Keratinocyte (primary cell): ENCODE measurements at regions not wholly inside any gene's neighbourhood (a gene's known extent, or its start where the extent isn't known, plus 50 kb on each side); places are given as distances from the start of the nearest gene placed in this dataset.
"Not testable (repeated sequence)": the region's sequence is repeated elsewhere in the genome, so short reads cannot be mapped to it uniquely, and the experiment has no call there.

Experiments
- DNase-seq: peaks from one replicate; pipeline ENCODE4 v3.0.0-alpha.2; 2011; ENCODE audit warnings: low read depth, missing footprints, low spot score
- FAIRE-seq: peaks from 2 replicates; lab custom pipeline; 2011; peaks lifted over from hg19 to GRCh38; lab: Jason Lieb, UNC
- H2AFZ ChIP-seq: 2 replicates; pipeline ENCODE4 v1.6.0; 2012; ENCODE audit warnings: low read length, control low read depth, inconsistent platforms; ENCODE audit not compliant: control insufficient read depth
- H3K27ac ChIP-seq: 2 replicates; pipeline ENCODE4 v1.5.1; 2011; ENCODE audit warnings: low read length; ENCODE audit not compliant: control insufficient read depth, insufficient read depth
- H3K27me3 ChIP-seq: 3 replicates; pipeline ENCODE4 v1.6.0; 2011; ENCODE audit warnings: low read length; ENCODE audit not compliant: control insufficient read depth, insufficient read depth; ENCODE audit errors: extremely low read depth
- H3K36me3 ChIP-seq, 2 experiments: 2 replicates in 1 of 2; 3 replicates in 1 of 2; pipeline ENCODE4 v1.5.1; 2011; ENCODE audit warnings: low read length in 2 of 2, mild to moderate bottlenecking in 1 of 2; ENCODE audit not compliant: control insufficient read depth in 2 of 2, insufficient read depth in 2 of 2; ENCODE audit errors: extremely low read depth in 1 of 2
- H3K4me1 ChIP-seq: 3 replicates; pipeline ENCODE4 v1.5.1; 2011; ENCODE audit warnings: low read length; ENCODE audit not compliant: control insufficient read depth, insufficient read depth; ENCODE audit errors: extremely low read depth
- H3K4me2 ChIP-seq: 3 replicates; pipeline ENCODE4 v1.6.0; 2011; ENCODE audit warnings: low read depth, low read length; ENCODE audit not compliant: control insufficient read depth, insufficient read depth; ENCODE audit errors: extremely low read depth
- H3K4me3 ChIP-seq, 3 experiments: fragments of 200-600 bp in 1 of 3; sonication (generic) in 1 of 3; 2 replicates in 2 of 3; 3 replicates in 1 of 3; pipeline ENCODE4 v1.5.1; 2011 to 2016; ENCODE audit warnings: low read length in 3 of 3, mild to moderate bottlenecking in 3 of 3, control low read depth in 2 of 3, inconsistent platforms in 1 of 3, low read depth in 1 of 3, mixed read lengths in 1 of 3, mixed run types in 1 of 3, moderate library complexity in 1 of 3; ENCODE audit not compliant: control insufficient read depth in 2 of 3, insufficient read depth in 2 of 3; ENCODE audit errors: extremely low read depth in 1 of 3
- H3K79me2 ChIP-seq: 2 replicates; pipeline ENCODE4 v1.6.0; 2012; ENCODE audit warnings: low read length; ENCODE audit not compliant: control insufficient read depth, insufficient read depth
- H3K9ac ChIP-seq: 3 replicates; pipeline ENCODE4 v1.6.0; 2011; ENCODE audit warnings: low read length; ENCODE audit not compliant: control insufficient read depth, insufficient read depth; ENCODE audit errors: extremely low read depth
- H3K9me1 ChIP-seq: 3 replicates; pipeline ENCODE4 v1.6.0; 2011; ENCODE audit warnings: low read length; ENCODE audit not compliant: control insufficient read depth, insufficient read depth; ENCODE audit errors: extremely low read depth
- H3K9me3 ChIP-seq: 2 replicates; pipeline ENCODE4 v1.5.1; 2012; ENCODE audit warnings: low read depth, low read length; ENCODE audit not compliant: control insufficient read depth
- H4K20me1 ChIP-seq: 3 replicates; pipeline ENCODE4 v1.6.0; 2011; ENCODE audit warnings: low read length; ENCODE audit not compliant: control insufficient read depth, insufficient read depth; ENCODE audit errors: extremely low read depth
- CTCF ChIP-seq, 3 experiments: IDR thresholded peaks in 1 of 3; conservative IDR thresholded peaks in 1 of 3; optimal IDR thresholded peaks in 1 of 3; 2 replicates in 2 of 3; 3 replicates in 1 of 3; pipeline versions ENCODE3 to v1.5.1; 2011; ENCODE audit warnings: low read length in 3 of 3, mild to moderate bottlenecking in 3 of 3, moderate library complexity in 2 of 3, control low read depth in 1 of 3, inconsistent platforms in 1 of 3; ENCODE audit not compliant: insufficient read depth in 2 of 3; ENCODE audit errors: extremely low read depth in 1 of 3
- EZH2 ChIP-seq: IDR thresholded peaks from one replicate; pipeline ENCODE4 v1.6.1; 2012; ENCODE audit warnings: inconsistent platforms, mild to moderate bottlenecking, low read length, moderate library complexity
- dilution Hi-C: fragments of 300-500 bp; cut with MboI; formaldehyde crosslinking; loops from one replicate; pipeline ENCODE4 v1.7.0; 2020; ENCODE audit warnings: low sequenced_read_pairs; ENCODE audit not compliant: extremely low pct_ligation_motif_present

GRCh38 chr21:22356663-22357062, 1358.5 kb downstream of the NCAM2 start:
- TF ChIP-seq EZH2 (no peak), CTCF (optimal IDR thresholded peaks at IDR 0.05 in 1 of 3, IDR thresholded peaks at IDR 0.05 in 1 of 3, conservative IDR thresholded peaks at IDR 0.05 in 1 of 3; ENCODE audit: extremely low read depth in 1 of 3, insufficient read depth in 2 of 3, low read length in 3 of 3) (no peak)
- no peaks in the 10 kb centered on the region for H3K36me3 ChIP-seq
- no peak overlapping the region for H3K27ac ChIP-seq
- no peak overlapping the region for H2AFZ ChIP-seq
- H3K9ac ChIP-seq, result no peak overlapping the region
- FAIRE-seq (no peak), DNase-seq (no peak)
- no peaks in the 10 kb centered on the region for H3K9me3 ChIP-seq
- H4K20me1 ChIP-seq, result no peaks in the 10 kb centered on the region
- no peaks in the 10 kb centered on the region for H3K9me1 ChIP-seq
- no peaks in the 10 kb centered on the region for H3K27me3 ChIP-seq
- H3K4me3 ChIP-seq, result no peak overlapping the region
- no peak overlapping the region for H3K4me2 ChIP-seq
- dilution Hi-C loops, result no loop called here
- H3K4me1 ChIP-seq, result peaks cover 3% of the 10 kb centered on the region
- no peaks in the 10 kb centered on the region for H3K79me2 ChIP-seq

- H3K27me3 ChIP-seq, DNase-seq, H3K9me3 ChIP-seq, H2AFZ ChIP-seq, H3K27ac ChIP-seq, H3K4me3 ChIP-seq, H3K36me3 ChIP-seq, H3K9me1 ChIP-seq, FAIRE-seq, H3K9ac ChIP-seq, H3K4me1 ChIP-seq, H3K4me2 ChIP-seq, H4K20me1 ChIP-seq, dilution Hi-C loops, H3K79me2 ChIP-seq: not testable (repeated sequence)
Observed at GRCh38 chr21:22359599-22359998, 1361.4 kb downstream of the NCAM2 start.

- H3K79me2 ChIP-seq, result no peaks in the 10 kb centered on the region
- H3K27ac ChIP-seq, result no peak overlapping the region
- no peak overlapping the region for H3K9ac ChIP-seq
- H3K4me2 ChIP-seq, result no peak overlapping the region
- no peaks in the 10 kb centered on the region for H3K27me3 ChIP-seq
- H3K4me3 ChIP-seq, result no peak overlapping the region
- no peaks in the 10 kb centered on the region for H3K9me3 ChIP-seq
- H3K4me1 ChIP-seq, result no peaks in the 10 kb centered on the region
- DNase-seq, result no peak
- H3K9me1 ChIP-seq, result no peaks in the 10 kb centered on the region
- dilution Hi-C loops, result no loop called here
- no peak for FAIRE-seq
- TF ChIP-seq EZH2 (no peak), CTCF (optimal IDR thresholded peaks at IDR 0.05 in 1 of 3, IDR thresholded peaks at IDR 0.05 in 1 of 3, conservative IDR thresholded peaks at IDR 0.05 in 1 of 3; ENCODE audit: extremely low read depth in 1 of 3, insufficient read depth in 2 of 3, low read length in 3 of 3) (no peak)
- no peak overlapping the region for H2AFZ ChIP-seq
- H4K20me1 ChIP-seq, result no peaks in the 10 kb centered on the region
- H3K36me3 ChIP-seq, result no peaks in the 10 kb centered on the region
Observed at GRCh38 chr21:22363504-22363903, 1365.3 kb downstream of the NCAM2 start.
